Upper lobe of left lung (tissue), 4 donors: ENCODE measurements at regions not wholly inside any gene's neighbourhood (a gene's known extent, or its start where the extent isn't known, plus 50 kb on each side); places are given as distances from the start of the nearest gene placed in this dataset.

Experiments used
- CTCF ChIP-seq, 6 experiments: fragments of 450-650 bp in 4 of 6; fragments of 200-600 bp in 2 of 6; sonication (generic) in 2 of 6; IDR thresholded peaks; one replicate each; pipeline ENCODE4 v1.5.1; 2016 to 2019; ENCODE audit warnings: antibody characterized with exemption in 6 of 6
- EP300 ChIP-seq, 4 donors: sonication (generic); formaldehyde crosslinking; IDR thresholded peaks; one replicate each; pipeline ENCODE4 v1.5.1; 2017; ENCODE audit warnings: antibody characterized with exemption in 4 of 4, control low read depth in 2 of 4
- POLR2A ChIP-seq, 4 donors: fragments of 450-650 bp; IDR thresholded peaks; one replicate each; pipeline ENCODE4 v1.5.1; 2016 to 2017; ENCODE audit warnings: antibody characterized with exemption in 4 of 4, mild to moderate bottlenecking in 2 of 4
- POLR2AphosphoS5 ChIP-seq, 2 donors: sonication (generic); formaldehyde crosslinking; IDR thresholded peaks; one replicate each; pipeline ENCODE4 v1.5.1; 2017; ENCODE audit warnings: antibody characterized with exemption in 2 of 2

DNA sequence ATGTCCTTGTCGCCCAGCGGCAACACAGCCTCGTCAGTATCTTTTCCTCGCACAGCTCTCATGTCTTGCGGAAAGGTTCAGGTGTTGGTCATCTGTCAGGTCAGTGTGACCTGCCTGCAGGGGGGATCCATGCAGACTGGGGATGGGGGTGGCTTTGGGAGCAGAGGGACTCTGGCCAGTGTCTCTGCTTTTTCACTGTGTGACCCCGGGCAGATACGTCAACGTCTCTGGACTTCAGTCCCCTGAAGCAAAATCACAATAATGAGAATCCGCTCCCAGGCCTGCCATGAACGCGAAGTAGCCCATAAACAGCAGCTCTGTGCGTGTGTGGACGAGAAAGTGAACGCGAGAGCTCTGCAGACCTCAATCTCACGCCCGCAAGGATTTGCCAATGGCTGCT lies 75.7 kb upstream of the FCN1 start:
- TF ChIP-seq CTCF (IDR thresholded peaks at IDR 0.05), result no peak
- no peak for TF ChIP-seq POLR2AphosphoS5 (IDR thresholded peaks at IDR 0.05)
- no peak for TF ChIP-seq EP300 (IDR thresholded peaks at IDR 0.05)
- TF ChIP-seq POLR2A (IDR thresholded peaks at IDR 0.05), result no peak
